ENCODE measurements at regions not wholly inside any gene's neighbourhood (a gene's known extent, or its start where the extent isn't known, plus 50 kb on each side); places are given as distances from the start of the nearest gene placed in this dataset.

GRCh38 chr1:65658122-65658521 is 134.6 kb upstream of the PDE4B start:
- DNase-seq (ENCODE audit: insufficient read length, low spot score) (no peak), FAIRE-seq (no peak)

GRCh38 chr1:65668368-65668767 is 124.3 kb upstream of the PDE4B start:
- DNase-seq (ENCODE audit: insufficient read length, low spot score) (no peak), FAIRE-seq (no peak)

- DNase-seq (ENCODE audit: insufficient read length, low spot score) (no peak), FAIRE-seq (no peak)
Measured at GRCh38 chr1:65670518-65670917, 122.2 kb upstream of the PDE4B start.

GRCh38 chr1:65674522-65674921 is 118.2 kb upstream of the PDE4B start:
- FAIRE-seq (no peak), DNase-seq (ENCODE audit: insufficient read length, low spot score) (no peak)

- FAIRE-seq (no peak), DNase-seq (ENCODE audit: insufficient read length, low spot score) (no peak)
Measured at GRCh38 chr1:65679773-65680172, 112.9 kb upstream of the PDE4B start.

- FAIRE-seq: no peak
Measured at GRCh38 chr1:65681096-65681495, 111.6 kb upstream of the PDE4B start.

GRCh38 chr1:65687428-65688214 is 105.1 kb upstream of the PDE4B start:
- DNase-seq (ENCODE audit: insufficient read length, low spot score) (peak; percentile 60), FAIRE-seq (no peak)

More at GRCh38 chr1:65681096-65681495, 111.6 kb upstream of the PDE4B start:
- DNase-seq (ENCODE audit: insufficient read length, low spot score): peak; percentile 5

GRCh38 chr1:65688215-65688566 is 104.5 kb upstream of the PDE4B start:
- DNase-seq (ENCODE audit: insufficient read length, low spot score) (no peak), FAIRE-seq (no peak)

- no peak for DNase-seq (ENCODE audit: insufficient read length, low spot score)
- FAIRE-seq: no peak
Measured at GRCh38 chr1:65688848-65689247, 103.8 kb upstream of the PDE4B start.

GRCh38 chr1:65691152-65691900 is 101.4 kb upstream of the PDE4B start:
- FAIRE-seq: no peak
- DNase-seq (ENCODE audit: insufficient read length, low spot score): no peak

- no peak for FAIRE-seq
Measured at GRCh38 chr1:65691972-65692371, 100.7 kb upstream of the PDE4B start.

GRCh38 chr1:65694126-65694525 is 98.6 kb upstream of the PDE4B start:
- no peak for DNase-seq (ENCODE audit: insufficient read length, low spot score)
- FAIRE-seq: no peak

More at GRCh38 chr1:65691972-65692371, 100.7 kb upstream of the PDE4B start:
- DNase-seq (ENCODE audit: insufficient read length, low spot score): no peak

GRCh38 chr1:65694933-65695332 is 97.8 kb upstream of the PDE4B start:
- FAIRE-seq: no peak
- no peak for DNase-seq (ENCODE audit: insufficient read length, low spot score)

- FAIRE-seq (no peak), DNase-seq (ENCODE audit: insufficient read length, low spot score) (no peak)
Measured at GRCh38 chr1:65698590-65698989, 94.1 kb upstream of the PDE4B start.

GRCh38 chr1:65703853-65704252 is 88.8 kb upstream of the PDE4B start:
- DNase-seq (ENCODE audit: insufficient read length, low spot score): no peak
- no peak for FAIRE-seq

GRCh38 chr1:65704318-65704717 is 88.4 kb upstream of the PDE4B start:
- FAIRE-seq: no peak

GRCh38 chr1:65717815-65718454 is 74.8 kb upstream of the PDE4B start:
- FAIRE-seq (no peak), DNase-seq (ENCODE audit: insufficient read length, low spot score) (no peak)

More at GRCh38 chr1:65704318-65704717, 88.4 kb upstream of the PDE4B start:
- DNase-seq (ENCODE audit: insufficient read length, low spot score): no peak

GRCh38 chr1:65719391-65719790 is 73.3 kb upstream of the PDE4B start:
- FAIRE-seq: no peak
- no peak for DNase-seq (ENCODE audit: insufficient read length, low spot score)

GRCh38 chr1:65722461-65722860 is 70.2 kb upstream of the PDE4B start:
- FAIRE-seq (no peak), DNase-seq (ENCODE audit: insufficient read length, low spot score) (no peak)

GRCh38 chr1:65724151-65724550 is 68.5 kb upstream of the PDE4B start:
- FAIRE-seq: no peak

GRCh38 chr1:65725064-65725463 is 67.6 kb upstream of the PDE4B start:
- no peak for DNase-seq (ENCODE audit: insufficient read length, low spot score)
- no peak for FAIRE-seq

More at GRCh38 chr1:65724151-65724550, 68.5 kb upstream of the PDE4B start:
- no peak for DNase-seq (ENCODE audit: insufficient read length, low spot score)

GRCh38 chr1:65728504-65728903 is 64.2 kb upstream of the PDE4B start:
- DNase-seq (ENCODE audit: insufficient read length, low spot score): no peak
- FAIRE-seq: no peak

Measured in HTR-8/SVneo (cell line).